IMR-90 (cell line): ENCODE measurements at regions not wholly inside any gene's neighbourhood (a gene's known extent, or its start where the extent isn't known, plus 50 kb on each side); places are given as distances from the start of the nearest gene placed in this dataset.

Experiments
- ATAC-seq: fragments of 200-7000 bp; cut with Tn5 transposase; 2 replicates; pipeline ENCODE4 v1.9.1; 2020; ENCODE audit warnings: low read depth, mild to moderate bottlenecking, moderate library complexity
- BruUV-seq: library from RNA; stranded (reverse); fragments of 400-500 nt; replicated peaks from 2 replicates; lab custom pipeline; 2021; lab: Mats Ljungman, UMichigan
- CTCF ChIA-PET: fragments of 300-600 bp; formaldehyde crosslinking; extraction: SDS; loops from one replicate; lab custom pipeline; 2021; ENCODE audit warnings: antibody characterized with exemption; lab: Yijun Ruan, JAX
- POLR2A ChIA-PET: fragments of 300-600 bp; sonication (Branson Sonifier 250); formaldehyde crosslinking; loops from one replicate; lab custom pipeline; 2022; ENCODE audit warnings: antibody characterized with exemption; ENCODE audit not compliant: unreplicated experiment; lab: Charles Lee
- DNase-seq: peaks from one replicate; pipeline ENCODE4 v3.0.0; 2013
- H2AFZ ChIP-seq: replicated peaks from 2 replicates; pipeline ENCODE3; 2013; ENCODE audit warnings: low read length, mild to moderate bottlenecking; ENCODE audit not compliant: poor library complexity
- H2AK5ac ChIP-seq: 2 replicates; pipeline ENCODE4 v1.6.1; 2013; ENCODE audit warnings: low read depth, low read length, inconsistent platforms
- H2AK9ac ChIP-seq: replicated peaks from 2 replicates; pipeline ENCODE3; 2013; ENCODE audit warnings: mild to moderate bottlenecking, low read depth, low read length, moderate library complexity; ENCODE audit not compliant: poor library complexity
- H2BK120ac ChIP-seq: 2 replicates; pipeline ENCODE4 v1.6.1; 2013; ENCODE audit warnings: low read depth, low read length, inconsistent platforms
- H2BK15ac ChIP-seq: 3 replicates; pipeline ENCODE4 v1.6.1; 2013; ENCODE audit warnings: low read depth, low read length, inconsistent platforms
- H2BK20ac ChIP-seq: 2 replicates; pipeline ENCODE4 v1.6.1; 2013; ENCODE audit warnings: low read depth, mild to moderate bottlenecking, inconsistent platforms, low read length, moderate library complexity
- H2BK5ac ChIP-seq: 2 replicates; pipeline ENCODE4 v1.6.1; 2013; ENCODE audit warnings: mild to moderate bottlenecking, low read depth, low read length, inconsistent platforms; ENCODE audit not compliant: poor library complexity, severe bottlenecking
- H3K14ac ChIP-seq: replicated peaks from 2 replicates; pipeline ENCODE4 v1.6.1; 2013; ENCODE audit warnings: low read depth, low read length, inconsistent platforms
- H3K18ac ChIP-seq: 2 replicates; pipeline ENCODE4 v1.6.1; 2013; ENCODE audit warnings: low read depth, low read length, control low read depth
- H3K23ac ChIP-seq: 2 replicates; pipeline ENCODE4 v1.6.1; 2013; ENCODE audit warnings: low read depth, low read length, inconsistent platforms
- H3K27ac ChIP-seq: 2 replicates; pipeline ENCODE4 v1.5.1; 2013; ENCODE audit warnings: mild to moderate bottlenecking, control low read depth, low read length; ENCODE audit not compliant: insufficient read depth
- H3K27me3 ChIP-seq: 2 replicates; pipeline ENCODE4 v1.6.1; 2013; ENCODE audit warnings: low read length; ENCODE audit not compliant: control insufficient read depth, insufficient read depth
- H3K36me3 ChIP-seq: 2 replicates; pipeline ENCODE4 v1.6.1; 2013; ENCODE audit warnings: low read length, mixed read lengths; ENCODE audit not compliant: control insufficient read depth, insufficient read depth
- H3K4ac ChIP-seq: 2 replicates; pipeline ENCODE4 v1.6.1; 2013; ENCODE audit warnings: low read depth, low read length, inconsistent platforms
- H3K4me1 ChIP-seq: 2 replicates; pipeline ENCODE4 v1.6.1; 2013; ENCODE audit warnings: low read length, mixed read lengths; ENCODE audit not compliant: control insufficient read depth, insufficient read depth
- H3K4me2 ChIP-seq: 2 replicates; pipeline ENCODE4 v1.6.1; 2013; ENCODE audit warnings: low read depth, mild to moderate bottlenecking, control low read depth, low read length, moderate library complexity
- H3K4me3 ChIP-seq: 2 replicates; pipeline ENCODE4 v1.5.1; 2013; ENCODE audit warnings: low read depth, mild to moderate bottlenecking, control low read depth, low read length, moderate library complexity; ENCODE audit not compliant: insufficient read depth
- H3K56ac ChIP-seq: 2 replicates; pipeline ENCODE4 v1.6.1; 2013; ENCODE audit warnings: low read length, inconsistent platforms; ENCODE audit not compliant: insufficient read depth; ENCODE audit errors: extremely low read depth
- H3K79me1 ChIP-seq, 2 experiments: 2 replicates each; pipeline ENCODE4 v1.6.1; 2013; ENCODE audit warnings: low read length in 2 of 2, inconsistent platforms in 1 of 2, low read depth in 1 of 2
- H3K9ac ChIP-seq: 2 replicates; pipeline ENCODE4 v1.6.1; 2013; ENCODE audit warnings: low read depth, low read length, control low read depth
- H3K9me1 ChIP-seq: 2 replicates; pipeline ENCODE4 v1.6.1; 2013; ENCODE audit warnings: low read length, inconsistent platforms; ENCODE audit not compliant: insufficient read depth
- H3K9me3 ChIP-seq: 2 replicates; pipeline ENCODE4 v1.6.1; 2013; ENCODE audit warnings: low read length; ENCODE audit not compliant: control insufficient read depth, insufficient read depth
- H4K20me1 ChIP-seq: 2 replicates; pipeline ENCODE4 v1.6.1; 2013; ENCODE audit warnings: low read length, inconsistent platforms; ENCODE audit not compliant: insufficient read depth
- H4K5ac ChIP-seq: 2 replicates; pipeline ENCODE4 v1.6.1; 2013; ENCODE audit warnings: mild to moderate bottlenecking, low read depth, low read length, control low read depth
- H4K8ac ChIP-seq, 2 experiments: 2 replicates each; pipeline ENCODE4 v1.6.1; 2013; ENCODE audit warnings: low read depth in 2 of 2, low read length in 2 of 2, control low read depth in 1 of 2, inconsistent platforms in 1 of 2
- H4K91ac ChIP-seq: 2 replicates; pipeline ENCODE4 v1.6.1; 2013; ENCODE audit warnings: low read depth, low read length, inconsistent platforms; ENCODE audit not compliant: insufficient read depth
- ELK1 ChIP-seq: fragments of 150-350 bp; IDR thresholded peaks from 2 replicates; pipeline ENCODE4 v1.6.1; 2016; ENCODE audit warnings: low read depth, mild to moderate bottlenecking, low read length, moderate library complexity, borderline replicate concordance
- USF2 ChIP-seq: fragments of 150-350 bp; IDR thresholded peaks from 2 replicates; pipeline ENCODE4 v1.6.1; 2017; ENCODE audit warnings: mild to moderate bottlenecking, antibody characterized with exemption, low read length, low read depth
- WGBS, 2 experiments: methylation state at CpG; one replicate each; pipeline versions ENCODE4 v1.1.5 to v1.1.7; 2013; ENCODE audit warnings: missing lambda C conversion rate in 2 of 2; ENCODE audit not compliant: insufficient read length in 1 of 2; ENCODE audit errors: extremely low coverage in 2 of 2; 5-methylcytosine and 5-hydroxymethylcytosine counted together
- dilution Hi-C: fragments of 300-500 bp; cut with HindIII; formaldehyde crosslinking; loops from one replicate; pipeline ENCODE4 v1.14.3; 2018; ENCODE audit warnings: low sequenced_read_pairs; ENCODE audit not compliant: unreplicated experiment
- in situ Hi-C: fragments of 300-500 bp; cut with MboI; formaldehyde crosslinking; loops from 3 replicates; pipeline ENCODE4 v1.14.3; 2019; ENCODE audit warnings: low sequenced_read_pairs, inconsistent platforms, mixed read lengths
- intact Hi-C: fragments of 100-400 bp; cut with micrococcal nuclease; formaldehyde crosslinking; loops from 2 replicates; pipeline ENCODE4 v1.10.0; 2022

GRCh38 chr2:84320940-84321339 lies 138.1 kb downstream of the SUCLG1 start:
- Histone ChIP-seq H4K20me1 (no peaks in the 10 kb centered on the region), H3K4me3 (no peak overlapping the region), H2BK20ac (no peak overlapping the region), H2BK5ac (no peak overlapping the region), H3K23ac (no peak overlapping the region), H3K4ac (no peak overlapping the region), H3K9ac (no peak overlapping the region), H2AK5ac (no peak overlapping the region), H3K27me3 (no peaks in the 10 kb centered on the region; the same call in 1 of the 2 replicates), H3K4me1 (no peaks in the 10 kb centered on the region), H3K18ac (no peak overlapping the region), H4K91ac (no peak overlapping the region), H3K14ac (no peak overlapping the region), H4K8ac (no peak overlapping the region), H3K36me3 (no peaks in the 10 kb centered on the region), H3K27ac (no peak overlapping the region), H2AK9ac (no peak overlapping the region), H3K4me2 (no peak overlapping the region), H3K56ac (no peak overlapping the region), H3K79me1 (no peaks in the 10 kb centered on the region), H3K9me3 (no peaks in the 10 kb centered on the region), H2BK120ac (no peak overlapping the region), H2BK15ac (no peak overlapping the region), H2AFZ (no peak overlapping the region), H3K9me1 (no peaks in the 10 kb centered on the region), H4K5ac (no peak overlapping the region)
- no CpG with 5 or more reads among the region's 2 CpGs for WGBS, 2 experiments
- BruUV-seq = no TSS peak
- dilution Hi-C loops (no loop called here), in situ Hi-C loops (no loop called here), intact Hi-C loops (no loop called here)
- no peak for DNase-seq
- POLR2A ChIA-PET = no interaction called here
- CTCF ChIA-PET = interaction anchor here (0.6 kb wide), 1 partner anchor 18 kb away, joined by 3 read pairs; no protein-coding TSS in a partner anchor
- TF ChIP-seq USF2 = no peak
- no peak for TF ChIP-seq ELK1
- no peak for ATAC-seq
